GM11168 (cell line): ENCODE measurements at regions not wholly inside any gene's neighbourhood (a gene's known extent, or its start where the extent isn't known, plus 50 kb on each side); places are given as distances from the start of the nearest gene placed in this dataset.

ENCODE experiments used
- in situ Hi-C: fragments of 300-500 bp; cut with MboI; formaldehyde crosslinking; loops from one replicate; pipeline ENCODE4 v1.12.0; 2022; ENCODE audit warnings: low sequenced_read_pairs; ENCODE audit not compliant: unreplicated experiment

GRCh38 chr5:116652903-116653302, 78.3 kb upstream of the SEMA6A start:
- in situ Hi-C loops, result loop anchor here (25.0 kb wide), 1 partner anchor 1234 kb away; no protein-coding TSS in a partner anchor

GRCh38 chr5:116652196-116652729, 77.6 kb upstream of the SEMA6A start:
- in situ Hi-C loops, result loop anchor here (25.0 kb wide), 1 partner anchor 1235 kb away; no protein-coding TSS in a partner anchor

GRCh38 chr5:116651653-116652052, 77.0 kb upstream of the SEMA6A start:
- in situ Hi-C loops, result loop anchor here (25.0 kb wide), 1 partner anchor 1236 kb away; no protein-coding TSS in a partner anchor

- in situ Hi-C loops, result loop anchor here (25.0 kb wide), 1 partner anchor 1236 kb away; no protein-coding TSS in a partner anchor
Measured at GRCh38 chr5:116650964-116651363, 76.3 kb upstream of the SEMA6A start.

GRCh38 chr5:116650544-116650943, 75.9 kb upstream of the SEMA6A start:
- in situ Hi-C loops, result loop anchor here (25.0 kb wide), 1 partner anchor 1237 kb away; no protein-coding TSS in a partner anchor

GRCh38 chr5:116646611-116647289, 72.1 kb upstream of the SEMA6A start:
- in situ Hi-C loops, result no loop called here

- in situ Hi-C loops, result no loop called here
Measured at GRCh38 chr5:116645627-116646026, 71.0 kb upstream of the SEMA6A start.

- in situ Hi-C loops, result no loop called here
Measured at GRCh38 chr5:116640236-116640635, 65.6 kb upstream of the SEMA6A start.

- in situ Hi-C loops, result no loop called here
Measured at GRCh38 chr5:116637149-116637740, 62.6 kb upstream of the SEMA6A start.

- in situ Hi-C loops, result no loop called here
Measured at GRCh38 chr5:116632890-116633289, 58.3 kb upstream of the SEMA6A start.

GRCh38 chr5:116631147-116631546, 56.5 kb upstream of the SEMA6A start:
- in situ Hi-C loops, result no loop called here

GRCh38 chr5:116629168-116629567, 54.5 kb upstream of the SEMA6A start:
- in situ Hi-C loops, result no loop called here

- in situ Hi-C loops, result no loop called here
Measured at GRCh38 chr5:116626945-116627679, 52.5 kb upstream of the SEMA6A start.

- in situ Hi-C loops, result no loop called here
Measured at GRCh38 chr5:116626272-116626723, 51.7 kb upstream of the SEMA6A start.
